WTC11 (cell line): ENCODE measurements at regions not wholly inside any gene's neighbourhood (a gene's known extent, or its start where the extent isn't known, plus 50 kb on each side); places are given as distances from the start of the nearest gene placed in this dataset.

Experiments used
- ATAC-seq: fragments of 200-7000 bp; cut with Tn5 transposase; 2 replicates; pipeline ENCODE4 v1.10.0; 2021; ENCODE audit warnings: mild to moderate bottlenecking, moderate library complexity
- CTCF ChIA-PET: fragments of 300-600 bp; sonication (Branson Sonifier 250); formaldehyde crosslinking; loops from one replicate; lab custom pipeline; 2021; ENCODE audit warnings: antibody characterized with exemption; lab: Charles Lee
- POLR2A ChIA-PET: fragments of 350-600 bp; sonication (Branson Sonifier 250); formaldehyde crosslinking; loops from one replicate; lab custom pipeline; 2021; ENCODE audit warnings: antibody characterized with exemption; lab: Charles Lee
- DNase-seq: peaks from one replicate; pipeline ENCODE4 v3.0.0; 2021; ENCODE audit warnings: low spot score
- H3K27ac Mint-ChIP-seq: 2 replicates; pipeline ENCODE4 v1.8.0; 2021; ENCODE audit warnings: mixed read lengths
- H3K27me3 Mint-ChIP-seq: 2 replicates; pipeline ENCODE4 v1.8.0; 2021; ENCODE audit warnings: low read depth, mild to moderate bottlenecking, moderate library complexity, mixed read lengths
- H3K36me3 Mint-ChIP-seq: 2 replicates; pipeline ENCODE4 v1.8.0; 2021; ENCODE audit warnings: mixed read lengths
- H3K4me1 Mint-ChIP-seq: 2 replicates; pipeline ENCODE4 v1.8.0; 2022; ENCODE audit warnings: mixed read lengths
- H3K4me3 Mint-ChIP-seq: 2 replicates; pipeline ENCODE4 v1.8.0; 2021; ENCODE audit warnings: mild to moderate bottlenecking, moderate library complexity, mixed read lengths
- H3K9me3 Mint-ChIP-seq: 2 replicates; pipeline ENCODE4 v1.8.0; 2021; ENCODE audit warnings: mixed read lengths
- CBFB ChIP-seq: sonication (generic); formaldehyde crosslinking; IDR thresholded peaks from 2 replicates; pipeline ENCODE4 v1.8.1; 2022; ENCODE audit warnings: mild to moderate bottlenecking, low read depth, missing genetic modification reagents
- FOXP1 ChIP-seq: sonication (generic); formaldehyde crosslinking; IDR thresholded peaks from 2 replicates; pipeline ENCODE4 v1.8.0; 2022; ENCODE audit warnings: missing genetic modification reagents, mild to moderate bottlenecking, moderate library complexity, borderline replicate concordance
- HMGA2 ChIP-seq: fragments of 250-450 bp; sonication (Bioruptor Pico); IDR thresholded peaks from 2 replicates; pipeline ENCODE4 v1.4.0; 2021; ENCODE audit warnings: mild to moderate bottlenecking, moderate library complexity
- JUN ChIP-seq: sonication (generic); formaldehyde crosslinking; IDR thresholded peaks from 2 replicates; pipeline ENCODE4 v1.8.0; 2023; ENCODE audit warnings: mild to moderate bottlenecking, missing genetic modification reagents
- OVOL2 ChIP-seq: fragments of 250-450 bp; sonication (Bioruptor Pico); IDR thresholded peaks from 2 replicates; pipeline ENCODE4 v1.9.0; 2021; ENCODE audit warnings: mild to moderate bottlenecking, borderline replicate concordance
- SOX15 ChIP-seq: fragments of 250-450 bp; sonication (Bioruptor Pico); IDR thresholded peaks from 2 replicates; pipeline ENCODE4 v1.9.0; 2021; ENCODE audit warnings: mild to moderate bottlenecking
- SP1 ChIP-seq: sonication (generic); formaldehyde crosslinking; conservative IDR thresholded peaks from 2 replicates; pipeline ENCODE4 v1.8.1; 2022; ENCODE audit warnings: missing genetic modification reagents
- TEAD1 ChIP-seq: sonication (generic); formaldehyde crosslinking; IDR thresholded peaks from 2 replicates; pipeline ENCODE4 v1.8.0; 2022; ENCODE audit warnings: mild to moderate bottlenecking, missing genetic modification reagents
- ZNF263 ChIP-seq: sonication (generic); formaldehyde crosslinking; IDR thresholded peaks from 2 replicates; pipeline ENCODE4 v1.8.1; 2022; ENCODE audit warnings: low read depth, mild to moderate bottlenecking, moderate library complexity, missing genetic modification reagents
- ZNF396 ChIP-seq: fragments of 250-450 bp; sonication (Bioruptor Pico); IDR thresholded peaks from 2 replicates; pipeline ENCODE4 v1.8.0; 2021; ENCODE audit warnings: mild to moderate bottlenecking, moderate library complexity, borderline replicate concordance
- ZNF423 ChIP-seq: fragments of 250-450 bp; sonication (Bioruptor Pico); IDR thresholded peaks from 2 replicates; pipeline ENCODE4 v2.1.2; 2022; ENCODE audit warnings: mild to moderate bottlenecking, moderate library complexity
- TF ChIP-seq, protein P1 (sequence below): sonication (generic); formaldehyde crosslinking; IDR thresholded peaks from 2 replicates; pipeline ENCODE4 v1.8.1; 2023; ENCODE audit warnings: mild to moderate bottlenecking, missing genetic modification reagents, borderline replicate concordance
- TF ChIP-seq, protein P2 (sequence below): fragments of 250-450 bp; sonication (Bioruptor Pico); IDR thresholded peaks from 2 replicates; pipeline ENCODE4 v1.9.0; 2021; ENCODE audit warnings: mild to moderate bottlenecking
- TF ChIP-seq, protein P3 (sequence below): sonication (generic); formaldehyde crosslinking; IDR thresholded peaks from 2 replicates; pipeline ENCODE4 v1.8.0; 2022; ENCODE audit warnings: mild to moderate bottlenecking, missing genetic modification reagents

DNA sequence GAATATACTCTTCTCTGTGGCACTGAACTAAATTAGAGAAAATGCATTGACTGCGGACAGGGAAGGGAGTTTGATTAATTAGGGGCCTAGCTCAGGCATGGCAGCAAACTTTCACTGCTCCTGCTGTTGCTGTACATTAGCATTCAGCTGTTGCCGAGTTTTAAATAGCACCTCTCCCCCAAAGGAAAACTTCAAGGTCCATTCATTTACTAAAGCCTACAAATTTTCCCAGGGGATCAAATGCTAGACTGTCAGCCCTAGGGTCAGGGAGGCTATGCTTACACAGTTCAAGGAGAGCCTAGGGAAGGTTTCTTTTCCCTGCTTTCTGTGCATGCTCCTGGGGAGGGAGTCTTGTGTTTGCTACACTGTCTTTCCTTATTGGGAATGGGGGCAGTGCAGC lies 60.0 kb upstream of the GZMB start (continued):
- TF ChIP-seq, protein P1, sequence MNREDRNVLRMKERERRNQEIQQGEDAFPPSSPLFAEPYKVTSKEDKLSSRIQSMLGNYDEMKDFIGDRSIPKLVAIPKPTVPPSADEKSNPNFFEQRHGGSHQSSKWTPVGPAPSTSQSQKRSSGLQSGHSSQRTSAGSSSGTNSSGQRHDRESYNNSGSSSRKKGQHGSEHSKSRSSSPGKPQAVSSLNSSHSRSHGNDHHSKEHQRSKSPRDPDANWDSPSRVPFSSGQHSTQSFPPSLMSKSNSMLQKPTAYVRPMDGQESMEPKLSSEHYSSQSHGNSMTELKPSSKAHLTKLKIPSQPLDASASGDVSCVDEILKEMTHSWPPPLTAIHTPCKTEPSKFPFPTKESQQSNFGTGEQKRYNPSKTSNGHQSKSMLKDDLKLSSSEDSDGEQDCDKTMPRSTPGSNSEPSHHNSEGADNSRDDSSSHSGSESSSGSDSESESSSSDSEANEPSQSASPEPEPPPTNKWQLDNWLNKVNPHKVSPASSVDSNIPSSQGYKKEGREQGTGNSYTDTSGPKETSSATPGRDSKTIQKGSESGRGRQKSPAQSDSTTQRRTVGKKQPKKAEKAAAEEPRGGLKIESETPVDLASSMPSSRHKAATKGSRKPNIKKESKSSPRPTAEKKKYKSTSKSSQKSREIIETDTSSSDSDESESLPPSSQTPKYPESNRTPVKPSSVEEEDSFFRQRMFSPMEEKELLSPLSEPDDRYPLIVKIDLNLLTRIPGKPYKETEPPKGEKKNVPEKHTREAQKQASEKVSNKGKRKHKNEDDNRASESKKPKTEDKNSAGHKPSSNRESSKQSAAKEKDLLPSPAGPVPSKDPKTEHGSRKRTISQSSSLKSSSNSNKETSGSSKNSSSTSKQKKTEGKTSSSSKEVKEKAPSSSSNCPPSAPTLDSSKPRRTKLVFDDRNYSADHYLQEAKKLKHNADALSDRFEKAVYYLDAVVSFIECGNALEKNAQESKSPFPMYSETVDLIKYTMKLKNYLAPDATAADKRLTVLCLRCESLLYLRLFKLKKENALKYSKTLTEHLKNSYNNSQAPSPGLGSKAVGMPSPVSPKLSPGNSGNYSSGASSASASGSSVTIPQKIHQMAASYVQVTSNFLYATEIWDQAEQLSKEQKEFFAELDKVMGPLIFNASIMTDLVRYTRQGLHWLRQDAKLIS = no peak

DNA sequence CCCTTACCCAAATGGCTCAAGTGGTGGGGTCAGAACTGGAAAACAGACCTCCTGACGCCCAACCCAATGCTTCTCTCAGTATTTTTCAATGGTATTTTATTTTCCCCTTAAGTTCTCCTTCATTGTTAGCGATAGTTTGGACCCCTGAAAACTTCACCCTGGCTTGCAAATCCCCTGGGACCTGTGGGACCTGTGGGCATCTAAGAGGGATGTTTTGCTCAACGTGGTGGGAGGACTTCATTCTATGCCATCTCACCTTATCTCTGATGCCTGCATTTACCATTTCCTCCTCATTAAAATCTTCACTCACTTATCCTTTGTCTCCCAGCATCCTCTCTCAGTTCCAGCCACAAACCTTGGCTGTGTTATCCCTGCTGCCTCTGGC lies 59.4 kb upstream of the GZMB start:
- Mint-ChIP-seq H3K36me3 (no peaks in the 10 kb centered on the region), H3K27me3 (peaks cover 13% of the 10 kb centered on the region), H3K4me1 (peaks cover 18% of the 10 kb centered on the region)
- POLR2A ChIA-PET = no interaction called here
- TF ChIP-seq OVOL2 (CRISPR knock-in tag) (no peak), ZNF423 (CRISPR knock-in tag) (no peak), FOXP1 (no peak), JUN (CRISPR knock-in tag) (no peak), TEAD1 (no peak), CBFB (CRISPR knock-in tag) (no peak), SOX15 (CRISPR knock-in tag) (no peak), ZNF263 (CRISPR knock-in tag) (no peak), SP1 (CRISPR knock-in tag) (no peak)
- TF ChIP-seq, protein P2, sequence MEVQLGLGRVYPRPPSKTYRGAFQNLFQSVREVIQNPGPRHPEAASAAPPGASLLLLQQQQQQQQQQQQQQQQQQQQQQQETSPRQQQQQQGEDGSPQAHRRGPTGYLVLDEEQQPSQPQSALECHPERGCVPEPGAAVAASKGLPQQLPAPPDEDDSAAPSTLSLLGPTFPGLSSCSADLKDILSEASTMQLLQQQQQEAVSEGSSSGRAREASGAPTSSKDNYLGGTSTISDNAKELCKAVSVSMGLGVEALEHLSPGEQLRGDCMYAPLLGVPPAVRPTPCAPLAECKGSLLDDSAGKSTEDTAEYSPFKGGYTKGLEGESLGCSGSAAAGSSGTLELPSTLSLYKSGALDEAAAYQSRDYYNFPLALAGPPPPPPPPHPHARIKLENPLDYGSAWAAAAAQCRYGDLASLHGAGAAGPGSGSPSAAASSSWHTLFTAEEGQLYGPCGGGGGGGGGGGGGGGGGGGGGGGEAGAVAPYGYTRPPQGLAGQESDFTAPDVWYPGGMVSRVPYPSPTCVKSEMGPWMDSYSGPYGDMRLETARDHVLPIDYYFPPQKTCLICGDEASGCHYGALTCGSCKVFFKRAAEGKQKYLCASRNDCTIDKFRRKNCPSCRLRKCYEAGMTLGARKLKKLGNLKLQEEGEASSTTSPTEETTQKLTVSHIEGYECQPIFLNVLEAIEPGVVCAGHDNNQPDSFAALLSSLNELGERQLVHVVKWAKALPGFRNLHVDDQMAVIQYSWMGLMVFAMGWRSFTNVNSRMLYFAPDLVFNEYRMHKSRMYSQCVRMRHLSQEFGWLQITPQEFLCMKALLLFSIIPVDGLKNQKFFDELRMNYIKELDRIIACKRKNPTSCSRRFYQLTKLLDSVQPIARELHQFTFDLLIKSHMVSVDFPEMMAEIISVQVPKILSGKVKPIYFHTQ (CRISPR knock-in tag) = no peak
- TF ChIP-seq, protein P3, sequence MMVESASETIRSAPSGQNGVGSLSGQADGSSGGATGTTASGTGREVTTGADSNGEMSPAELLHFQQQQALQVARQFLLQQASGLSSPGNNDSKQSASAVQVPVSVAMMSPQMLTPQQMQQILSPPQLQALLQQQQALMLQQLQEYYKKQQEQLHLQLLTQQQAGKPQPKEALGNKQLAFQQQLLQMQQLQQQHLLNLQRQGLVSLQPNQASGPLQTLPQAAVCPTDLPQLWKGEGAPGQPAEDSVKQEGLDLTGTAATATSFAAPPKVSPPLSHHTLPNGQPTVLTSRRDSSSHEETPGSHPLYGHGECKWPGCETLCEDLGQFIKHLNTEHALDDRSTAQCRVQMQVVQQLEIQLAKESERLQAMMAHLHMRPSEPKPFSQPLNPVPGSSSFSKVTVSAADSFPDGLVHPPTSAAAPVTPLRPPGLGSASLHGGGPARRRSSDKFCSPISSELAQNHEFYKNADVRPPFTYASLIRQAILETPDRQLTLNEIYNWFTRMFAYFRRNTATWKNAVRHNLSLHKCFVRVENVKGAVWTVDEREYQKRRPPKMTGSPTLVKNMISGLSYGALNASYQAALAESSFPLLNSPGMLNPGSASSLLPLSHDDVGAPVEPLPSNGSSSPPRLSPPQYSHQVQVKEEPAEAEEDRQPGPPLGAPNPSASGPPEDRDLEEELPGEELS (CRISPR knock-in tag) = no peak
- TF ChIP-seq, all 79 proteins: peak for 0
- no peak for DNase-seq
- CTCF ChIA-PET = interaction anchor here (1.3 kb wide), 1 partner anchor 114 kb away, joined by 3 read pairs; no protein-coding TSS in a partner anchor
- Mint-ChIP-seq H3K27ac (no peak overlapping the region), H3K9me3 (no peaks in the 10 kb centered on the region), H3K4me3 (no peak overlapping the region)
- ATAC-seq = no peak

DNA sequence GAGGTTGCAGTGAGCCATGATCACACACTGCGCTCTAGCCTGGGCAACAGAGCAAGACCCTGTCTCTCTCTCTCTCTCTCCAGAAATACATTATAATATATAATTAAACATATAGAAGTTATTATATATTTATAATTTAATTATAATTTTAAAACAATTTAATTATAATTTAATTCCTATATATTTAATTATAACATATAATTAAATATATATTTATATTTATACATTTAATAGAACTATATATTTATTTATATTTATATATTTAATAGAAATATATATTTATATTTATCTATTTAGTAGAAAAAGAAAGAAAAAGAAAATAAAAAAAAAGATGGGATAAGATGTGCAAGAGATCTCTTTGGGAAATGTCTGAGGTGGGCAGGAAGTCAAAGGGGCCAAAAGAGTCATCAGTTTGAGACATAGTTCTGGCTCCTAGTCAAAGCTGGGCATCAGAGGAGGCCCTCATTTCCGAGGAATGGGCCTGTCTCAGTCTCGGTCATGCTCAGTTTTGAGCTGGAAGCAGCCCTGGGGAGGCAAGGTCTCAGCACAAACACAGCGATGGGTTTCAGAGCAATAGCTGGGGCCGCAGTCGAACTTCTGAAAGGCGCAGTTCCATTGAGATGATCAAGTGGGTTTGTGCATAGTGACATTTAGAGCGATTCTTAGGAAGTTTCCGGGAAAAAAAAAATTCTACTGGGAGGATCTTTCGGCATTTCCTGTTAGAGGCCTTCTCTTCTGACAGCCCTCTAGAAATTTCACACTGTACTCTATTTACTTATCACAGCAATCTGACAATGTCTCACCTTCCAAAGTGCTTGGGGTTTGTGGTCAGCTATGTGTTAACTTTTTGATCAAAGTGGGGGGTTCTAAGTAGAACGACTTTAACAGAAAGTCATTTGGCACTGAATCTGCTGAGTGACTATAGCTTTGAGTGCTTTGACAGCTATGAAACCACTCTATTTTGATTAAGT lies 58.7 kb upstream of the GZMB start:
- ChIA-PET CTCF (interaction anchor here (1.3 kb wide), 1 partner anchor 114 kb away, joined by 3 read pairs; no protein-coding TSS in a partner anchor), POLR2A (no interaction called here)
- no peaks in the 10 kb centered on the region for H3K9me3 Mint-ChIP-seq
- H3K36me3 Mint-ChIP-seq = no peaks in the 10 kb centered on the region
- H3K4me3 Mint-ChIP-seq = no peak overlapping the region
- TF ChIP-seq ZNF396 (CRISPR knock-in tag) = no peak
- TF ChIP-seq HMGA2 (CRISPR knock-in tag) = peak; percentile 98; the same call in 1 of the 2 replicates
- DNase-seq (no peak), ATAC-seq (no peak)
- H3K27me3 Mint-ChIP-seq = peaks cover 14% of the 10 kb centered on the region; the same call in 1 of the 2 replicates
- peaks cover 18% of the 10 kb centered on the region for H3K4me1 Mint-ChIP-seq
- no peak overlapping the region for H3K27ac Mint-ChIP-seq
